Gastrocnemius medialis (tissue), 4 donors: ENCODE measurements at regions not wholly inside any gene's neighbourhood (a gene's known extent, or its start where the extent isn't known, plus 50 kb on each side); places are given as distances from the start of the nearest gene placed in this dataset.

Source experiments
- ATAC-seq, 2 donors: fragments of 150-250 bp; one replicate each; pipeline ENCODE4 v1.9.1; 2016
- DNase-seq, 2 donors: peaks; one replicate each; pipeline ENCODE4 v3.0.0-alpha.2; 2019
- H3K27ac ChIP-seq, 4 donors: fragments of 200-600 bp; sonication (generic); 1 replicate in 1 of 4; 2 replicates in 3 of 4; pipeline ENCODE4 v1.5.1; 2016 to 2018; ENCODE audit warnings: mild to moderate bottlenecking in 2 of 4, moderate library complexity in 1 of 4
- H3K27me3 ChIP-seq, 3 donors: fragments of 200-600 bp; sonication (generic) in 2 of 3; 1 replicate in 1 of 3; 2 replicates in 2 of 3; pipeline versions ENCODE4 v1.5.1 to v1.6.0; 2016 to 2019; ENCODE audit warnings: mild to moderate bottlenecking in 1 of 3, moderate library complexity in 1 of 3
- H3K36me3 ChIP-seq, 2 donors: fragments of 200-600 bp; sonication (generic) in 1 of 2; one replicate each; pipeline ENCODE4 v1.5.1; 2017 to 2018
- H3K4me1 ChIP-seq, 2 donors: fragments of 200-600 bp; sonication (generic) in 1 of 2; one replicate each; pipeline ENCODE4 v1.5.1; 2016 to 2017; ENCODE audit warnings: mild to moderate bottlenecking in 2 of 2
- H3K4me3 ChIP-seq, 4 donors: fragments of 200-600 bp; sonication (generic) in 3 of 4; 1 replicate in 1 of 4; 2 replicates in 3 of 4; pipeline ENCODE4 v1.5.1; 2016 to 2019; ENCODE audit warnings: mild to moderate bottlenecking in 2 of 4
- H3K9me3 ChIP-seq, 3 donors: fragments of 200-600 bp; sonication (generic) in 2 of 3; 1 replicate in 1 of 3; 2 replicates in 2 of 3; pipeline ENCODE4 v1.5.1; 2016 to 2019
- POLR2A ChIP-seq, 2 donors: fragments of 450-650 bp; IDR thresholded peaks; one replicate each; pipeline ENCODE4 v1.6.1; 2017; ENCODE audit warnings: antibody characterized with exemption in 2 of 2, mild to moderate bottlenecking in 2 of 2, moderate library complexity in 2 of 2
- in situ Hi-C, 4 donors: fragments of 200-750 bp; cut with MboI; loops; one replicate each; pipeline versions ENCODE4 v1.15.0 to v1.8.0; 2017; ENCODE audit warnings: low sequenced_read_pairs in 4 of 4
- intact Hi-C: fragments of 100-400 bp; cut with DNase I; formaldehyde crosslinking; loops from one replicate; pipeline ENCODE4 v1.15.1; 2023; ENCODE audit warnings: low total_unique reads
- TF ChIP-seq, protein P1 (sequence below), 5 experiments: fragments of 450-650 bp in 3 of 5; fragments of 200-600 bp in 2 of 5; sonication (generic) in 2 of 5; IDR thresholded peaks in 4 of 5; conservative IDR thresholded peaks in 1 of 5; 1 replicate in 4 of 5; 2 replicates in 1 of 5; pipeline ENCODE4 v1.5.1; 2016 to 2019; ENCODE audit warnings: antibody characterized with exemption in 5 of 5, mild to moderate bottlenecking in 3 of 5, moderate library complexity in 3 of 5

DNA sequence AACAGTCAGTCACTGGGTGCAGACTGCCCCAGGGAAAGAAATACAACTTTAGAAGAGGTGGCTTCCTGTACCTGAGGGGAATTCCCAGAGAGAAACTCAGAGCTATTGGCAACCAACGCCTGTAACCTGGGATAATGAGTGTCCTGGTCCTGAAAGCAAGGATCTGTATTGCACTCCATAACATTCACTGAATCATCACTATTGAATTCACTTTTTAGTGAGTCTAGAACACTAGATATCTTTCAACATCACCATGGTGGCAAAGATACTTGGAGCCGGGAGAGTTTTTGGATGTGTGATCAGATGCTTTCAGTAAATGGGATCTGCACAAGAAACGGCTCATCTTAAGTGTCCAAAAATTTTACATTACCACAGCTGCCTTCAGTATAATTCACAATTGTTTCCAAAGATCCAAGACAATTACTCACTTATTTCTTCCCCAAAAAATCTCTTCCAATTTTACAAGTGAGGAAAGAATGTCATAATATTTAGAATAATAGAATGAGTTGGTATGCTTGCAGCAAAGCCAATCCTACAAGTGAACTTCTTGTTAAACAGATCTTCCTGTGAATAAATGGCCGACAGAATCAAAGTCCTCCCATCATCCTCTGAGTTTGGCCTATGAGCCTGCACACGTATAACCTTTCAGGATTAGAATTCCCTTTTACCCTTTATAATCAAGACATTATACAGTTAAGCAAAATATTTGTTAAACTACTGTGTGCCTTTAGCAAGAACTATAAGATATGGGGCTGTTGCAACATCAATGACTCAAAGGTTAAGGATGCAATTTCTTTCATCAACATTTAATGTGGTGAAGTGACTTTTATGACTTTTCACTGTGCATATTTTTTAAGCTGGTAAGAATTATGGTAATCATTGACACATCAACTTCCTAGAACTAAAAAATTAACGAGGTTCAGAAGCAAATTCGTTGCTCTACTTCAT lies 243.3 kb upstream of the COL8A1 start:
- Histone ChIP-seq H3K27ac (no peak overlapping the region), H3K4me3 (no peak overlapping the region), H3K27me3 (no peaks in the 10 kb centered on the region), H3K4me1 (no peaks in the 10 kb centered on the region), H3K9me3 (no peaks in the 10 kb centered on the region), H3K36me3 (no peaks in the 10 kb centered on the region)
- TF ChIP-seq POLR2A (IDR thresholded peaks at IDR 0.05), result no peak
- TF ChIP-seq, protein P1, sequence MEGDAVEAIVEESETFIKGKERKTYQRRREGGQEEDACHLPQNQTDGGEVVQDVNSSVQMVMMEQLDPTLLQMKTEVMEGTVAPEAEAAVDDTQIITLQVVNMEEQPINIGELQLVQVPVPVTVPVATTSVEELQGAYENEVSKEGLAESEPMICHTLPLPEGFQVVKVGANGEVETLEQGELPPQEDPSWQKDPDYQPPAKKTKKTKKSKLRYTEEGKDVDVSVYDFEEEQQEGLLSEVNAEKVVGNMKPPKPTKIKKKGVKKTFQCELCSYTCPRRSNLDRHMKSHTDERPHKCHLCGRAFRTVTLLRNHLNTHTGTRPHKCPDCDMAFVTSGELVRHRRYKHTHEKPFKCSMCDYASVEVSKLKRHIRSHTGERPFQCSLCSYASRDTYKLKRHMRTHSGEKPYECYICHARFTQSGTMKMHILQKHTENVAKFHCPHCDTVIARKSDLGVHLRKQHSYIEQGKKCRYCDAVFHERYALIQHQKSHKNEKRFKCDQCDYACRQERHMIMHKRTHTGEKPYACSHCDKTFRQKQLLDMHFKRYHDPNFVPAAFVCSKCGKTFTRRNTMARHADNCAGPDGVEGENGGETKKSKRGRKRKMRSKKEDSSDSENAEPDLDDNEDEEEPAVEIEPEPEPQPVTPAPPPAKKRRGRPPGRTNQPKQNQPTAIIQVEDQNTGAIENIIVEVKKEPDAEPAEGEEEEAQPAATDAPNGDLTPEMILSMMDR (IDR thresholded peaks at IDR 0.05 in 4 of 5, conservative IDR thresholded peaks at IDR 0.05 in 1 of 5), result no peak
- in situ Hi-C loops, result no loop called here
- DNase-seq (no peak), ATAC-seq (no peak)
- intact Hi-C loops, result no loop called here

DNA sequence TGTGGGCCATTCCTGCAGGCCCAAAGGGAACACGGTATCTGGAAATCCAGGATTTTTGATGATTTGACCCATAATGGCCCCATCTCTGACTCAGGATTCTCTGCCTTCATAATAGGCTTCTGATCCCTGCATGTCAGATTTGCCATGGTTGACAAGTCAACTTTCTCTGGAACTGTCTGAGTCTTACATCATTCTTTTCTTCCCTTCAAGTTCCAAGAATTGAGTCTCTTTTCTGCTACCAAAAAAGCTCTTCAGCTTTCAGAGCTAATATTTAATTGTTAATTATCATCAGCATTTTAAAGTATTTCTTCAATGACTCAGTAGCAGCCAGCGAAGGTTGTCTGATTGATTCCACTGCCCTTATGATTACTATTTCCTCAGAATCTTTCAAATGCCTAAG lies 244.4 kb upstream of the COL8A1 start:
- TF ChIP-seq POLR2A (IDR thresholded peaks at IDR 0.05), result no peak
- TF ChIP-seq, protein P1 (IDR thresholded peaks at IDR 0.05 in 4 of 5, conservative IDR thresholded peaks at IDR 0.05 in 1 of 5), result no peak
- ATAC-seq, result no peak
- no peaks in the 10 kb centered on the region for H3K27me3 ChIP-seq
- no peaks in the 10 kb centered on the region for H3K4me1 ChIP-seq
- no peaks in the 10 kb centered on the region for H3K36me3 ChIP-seq
- in situ Hi-C loops (no loop called here), intact Hi-C loops (no loop called here)
- H3K27ac ChIP-seq, result no peak overlapping the region
- no peak for DNase-seq
- no peaks in the 10 kb centered on the region for H3K9me3 ChIP-seq
- H3K4me3 ChIP-seq, result no peak overlapping the region

DNA sequence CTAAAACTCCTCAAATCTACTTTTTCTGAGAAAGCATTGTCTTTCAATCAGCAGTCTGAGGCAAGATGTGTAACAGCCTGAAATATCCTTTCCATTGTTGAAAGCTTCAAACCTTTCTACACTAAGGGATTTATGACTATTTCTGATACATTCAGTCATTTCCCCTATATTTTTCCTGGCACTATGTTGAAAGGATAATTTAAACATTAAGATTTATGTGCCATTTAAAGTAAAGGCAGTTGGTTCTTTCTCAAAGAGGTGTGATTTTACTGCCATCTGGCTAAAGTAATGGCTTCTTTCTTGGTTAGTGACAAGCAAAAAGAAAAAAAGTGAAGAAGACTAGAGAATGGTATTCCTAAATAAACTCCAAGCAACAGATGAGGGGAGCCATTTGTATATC lies 249.6 kb upstream of the COL8A1 start:
- TF ChIP-seq, protein P1 (IDR thresholded peaks at IDR 0.05 in 4 of 5, conservative IDR thresholded peaks at IDR 0.05 in 1 of 5), result no peak
- TF ChIP-seq POLR2A (IDR thresholded peaks at IDR 0.05), result no peak
- intact Hi-C loops, result no loop called here
- Histone ChIP-seq H3K27me3 (no peaks in the 10 kb centered on the region), H3K4me1 (no peaks in the 10 kb centered on the region), H3K36me3 (no peaks in the 10 kb centered on the region), H3K27ac (no peak overlapping the region), H3K4me3 (no peak overlapping the region), H3K9me3 (no peaks in the 10 kb centered on the region)
- in situ Hi-C loops, result no loop called here
- ATAC-seq, result no peak
- DNase-seq, result no peak

DNA sequence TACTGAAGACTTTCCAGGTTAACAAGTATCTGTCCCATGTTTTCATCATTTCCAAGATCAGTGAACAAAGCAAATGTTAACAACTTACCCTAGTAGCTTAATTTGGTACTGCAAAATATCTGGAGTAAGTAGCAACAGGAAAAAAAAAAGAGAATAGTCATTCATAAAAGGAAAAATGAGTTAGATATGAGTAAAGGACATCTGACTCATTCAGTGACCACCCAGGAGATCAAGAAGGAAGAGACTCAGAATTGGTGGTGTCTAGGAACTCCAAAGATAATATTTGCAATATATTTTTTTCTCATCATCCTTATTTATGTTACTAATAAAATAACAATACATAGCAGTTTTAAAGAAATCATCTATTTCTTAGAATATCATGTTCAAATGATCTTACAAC lies 253.8 kb upstream of the COL8A1 start:
- H3K4me3 ChIP-seq, result no peak overlapping the region
- no peaks in the 10 kb centered on the region for H3K27me3 ChIP-seq
- TF ChIP-seq POLR2A (IDR thresholded peaks at IDR 0.05), result no peak
- TF ChIP-seq, protein P1 (IDR thresholded peaks at IDR 0.05 in 4 of 5, conservative IDR thresholded peaks at IDR 0.05 in 1 of 5), result no peak
- DNase-seq (no peak), ATAC-seq (no peak)
- H3K9me3 ChIP-seq, result no peaks in the 10 kb centered on the region
- no peak overlapping the region for H3K27ac ChIP-seq
- in situ Hi-C loops, result no loop called here
- intact Hi-C loops, result no loop called here
- H3K4me1 ChIP-seq, result no peaks in the 10 kb centered on the region
- H3K36me3 ChIP-seq, result no peaks in the 10 kb centered on the region
